Right renal cortex interstitium (tissue), 3 donors: ENCODE measurements at regions not wholly inside any gene's neighbourhood (a gene's known extent, or its start where the extent isn't known, plus 50 kb on each side); places are given as distances from the start of the nearest gene placed in this dataset.
"Not testable (repeated sequence)": the region's sequence is repeated elsewhere in the genome, so short reads cannot be mapped to it uniquely, and the experiment has no call there.

Experiments
- DNase-seq, 3 donors: peaks; one replicate each; pipeline ENCODE4 v3.0.0-alpha.2; 2013; ENCODE audit warnings: low read depth in 3 of 3, low spot score in 2 of 3

DNA sequence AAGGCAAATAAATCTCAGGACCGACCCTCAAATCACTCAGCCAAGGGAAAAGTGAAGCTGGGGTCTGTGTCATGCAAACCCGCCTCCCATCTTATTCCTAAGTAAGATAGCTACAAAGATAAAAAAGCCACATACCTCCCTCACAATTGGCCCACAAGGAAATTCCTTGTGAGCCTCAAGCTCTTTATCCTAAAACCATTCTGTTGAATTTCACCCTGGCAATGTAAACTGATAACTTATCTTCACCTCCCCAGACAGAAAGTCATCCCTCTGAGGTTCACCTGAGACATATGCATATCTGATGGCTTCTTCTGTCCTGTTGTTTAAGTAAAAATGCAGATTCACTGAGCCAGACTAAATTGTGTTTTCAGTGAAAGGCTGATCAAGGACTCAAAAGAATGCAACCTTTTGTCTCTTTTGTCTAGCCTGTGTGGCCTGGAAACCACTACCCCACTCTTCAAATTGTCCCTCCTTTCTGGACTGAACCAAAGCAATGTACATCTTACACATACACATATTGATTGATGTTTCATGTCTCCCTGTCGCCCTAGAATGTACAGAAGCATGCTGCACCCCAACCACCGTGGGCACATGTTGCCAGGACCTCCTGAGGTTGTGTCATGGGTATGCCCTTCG is 91.3 kb downstream of the MFAP3L start:
- no peak for DNase-seq

DNA sequence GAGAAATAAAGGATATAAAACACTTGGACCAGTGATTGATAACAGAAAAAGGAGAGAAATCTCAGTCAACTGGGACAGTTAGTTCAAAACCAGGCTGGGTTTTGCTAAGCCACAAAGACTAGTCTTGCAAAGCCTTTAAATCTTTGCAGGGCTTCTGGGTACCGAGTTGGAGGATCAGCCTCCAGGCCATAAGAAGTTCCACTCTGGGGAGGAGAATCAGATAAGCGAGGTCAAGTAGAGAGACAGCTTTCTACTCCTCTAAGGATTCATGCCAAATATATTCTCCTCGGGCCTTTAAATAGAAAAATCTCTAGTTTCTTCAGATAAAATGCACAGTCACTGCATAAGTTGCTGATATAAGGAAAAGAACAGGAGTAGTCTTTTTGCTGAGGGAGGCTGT is 92.7 kb downstream of the MFAP3L start:
- no peak for DNase-seq

GRCh38 chr4:169931964-169932363 is 94.2 kb downstream of the MFAP3L start:
- DNase-seq: no peak

- DNase-seq: not testable (repeated sequence)
These were observed 95.4 kb downstream of the MFAP3L start for GRCh38 chr4:169930755-169931154.

- DNase-seq: no peak
These were observed 98.9 kb downstream of the MFAP3L start for GRCh38 chr4:169927280-169927679.

GRCh38 chr4:169925678-169926077 is 100.5 kb downstream of the MFAP3L start:
- DNase-seq: no peak

- DNase-seq: no peak
These were observed 103.4 kb downstream of the MFAP3L start for GRCh38 chr4:169922632-169923276.

GRCh38 chr4:169921732-169922131 is 104.5 kb downstream of the MFAP3L start:
- DNase-seq: no peak

DNA sequence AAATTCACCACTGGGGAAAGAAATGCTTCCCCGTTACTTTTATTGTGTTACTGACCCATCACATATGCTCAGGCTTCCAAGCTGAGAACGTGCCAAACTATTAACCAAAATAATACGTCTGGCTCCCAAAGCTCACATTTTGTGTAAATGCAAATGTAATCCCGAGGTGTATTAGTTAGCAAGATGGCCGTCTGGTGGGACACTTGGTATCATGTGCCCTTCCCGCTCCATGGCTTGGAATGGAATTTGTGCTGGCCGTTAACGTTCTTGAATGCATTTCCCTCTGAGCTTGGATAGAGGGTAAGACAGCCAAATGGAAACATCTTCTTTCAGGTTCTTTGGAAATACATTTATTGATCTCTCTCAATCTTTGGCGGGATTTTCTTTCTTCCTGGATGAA is 105.0 kb downstream of the MFAP3L start:
- DNase-seq: no peak

GRCh38 chr4:169919194-169920124 is 106.7 kb downstream of the MFAP3L start:
- not testable (repeated sequence) for DNase-seq

DNA sequence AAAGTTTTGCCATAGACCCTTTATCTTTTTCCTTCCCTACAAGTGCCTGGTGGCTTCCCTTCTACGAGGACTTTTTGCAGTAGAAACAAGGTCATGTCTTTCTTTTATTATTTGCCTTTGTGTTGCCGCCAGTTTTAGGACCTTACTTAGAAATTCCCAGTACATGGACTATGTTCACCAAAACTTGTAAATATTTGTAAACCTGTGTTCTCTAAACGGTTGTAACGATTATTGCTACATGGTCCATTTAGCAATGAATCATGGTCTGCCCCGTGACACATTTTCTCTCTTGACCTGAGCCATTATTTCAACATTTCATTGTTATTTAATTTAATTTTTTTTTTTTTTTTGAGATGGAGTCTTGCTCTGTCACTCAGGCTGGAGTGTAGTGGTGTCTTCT is 110.7 kb downstream of the MFAP3L start:
- no peak for DNase-seq

GRCh38 chr4:169914866-169915265 is 111.3 kb downstream of the MFAP3L start:
- no peak for DNase-seq

- no peak for DNase-seq
These were observed 113.2 kb downstream of the MFAP3L start for GRCh38 chr4:169912996-169913395.

- DNase-seq: no peak
These were observed 116.3 kb downstream of the MFAP3L start for GRCh38 chr4:169909897-169910296.

- DNase-seq: no peak
These were observed 116.7 kb downstream of the MFAP3L start for GRCh38 chr4:169909479-169909878.

DNA sequence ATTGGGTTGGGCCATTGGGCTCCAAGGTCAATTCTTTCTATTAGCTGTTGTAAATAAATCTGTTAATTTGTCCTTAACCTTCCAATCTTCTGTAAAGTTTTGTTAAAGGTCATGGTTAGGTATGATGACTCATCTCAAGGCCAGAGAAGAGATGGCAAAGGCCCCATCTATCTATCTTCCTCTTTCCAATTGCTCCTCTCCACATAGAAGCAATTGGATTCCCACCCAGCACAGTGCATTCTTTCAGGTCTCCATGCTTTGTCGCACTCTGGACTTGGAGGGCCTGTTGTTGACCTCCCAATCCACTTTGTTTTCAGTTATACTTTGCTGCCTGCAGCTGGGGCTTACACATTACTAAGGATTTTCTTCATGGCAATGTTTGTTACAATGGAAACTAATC is 118.5 kb downstream of the MFAP3L start:
- DNase-seq: no peak

DNA sequence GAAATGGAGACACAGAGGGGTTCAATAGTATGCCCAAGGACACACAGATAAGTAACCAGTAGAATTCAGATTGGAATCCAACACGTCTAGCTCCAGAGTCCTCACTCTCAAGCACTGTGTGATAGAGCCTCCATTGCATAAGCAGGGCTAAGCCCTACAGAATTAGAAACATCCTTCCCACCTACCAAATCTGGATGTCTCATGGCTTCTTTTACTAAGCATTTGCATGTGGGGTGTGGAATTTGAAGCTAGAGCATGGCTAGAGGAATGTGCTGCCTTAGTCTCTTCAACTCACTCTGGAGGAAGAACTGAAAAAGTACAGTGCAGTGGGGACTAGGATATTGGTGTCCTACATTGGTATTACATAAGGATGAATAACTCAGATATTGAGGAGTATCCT is 119.4 kb downstream of the MFAP3L start:
- DNase-seq: no peak

GRCh38 chr4:169906104-169906503 is 120.1 kb downstream of the MFAP3L start:
- DNase-seq: no peak

- no peak for DNase-seq
These were observed 123.4 kb downstream of the MFAP3L start for GRCh38 chr4:169902658-169903345.

DNA sequence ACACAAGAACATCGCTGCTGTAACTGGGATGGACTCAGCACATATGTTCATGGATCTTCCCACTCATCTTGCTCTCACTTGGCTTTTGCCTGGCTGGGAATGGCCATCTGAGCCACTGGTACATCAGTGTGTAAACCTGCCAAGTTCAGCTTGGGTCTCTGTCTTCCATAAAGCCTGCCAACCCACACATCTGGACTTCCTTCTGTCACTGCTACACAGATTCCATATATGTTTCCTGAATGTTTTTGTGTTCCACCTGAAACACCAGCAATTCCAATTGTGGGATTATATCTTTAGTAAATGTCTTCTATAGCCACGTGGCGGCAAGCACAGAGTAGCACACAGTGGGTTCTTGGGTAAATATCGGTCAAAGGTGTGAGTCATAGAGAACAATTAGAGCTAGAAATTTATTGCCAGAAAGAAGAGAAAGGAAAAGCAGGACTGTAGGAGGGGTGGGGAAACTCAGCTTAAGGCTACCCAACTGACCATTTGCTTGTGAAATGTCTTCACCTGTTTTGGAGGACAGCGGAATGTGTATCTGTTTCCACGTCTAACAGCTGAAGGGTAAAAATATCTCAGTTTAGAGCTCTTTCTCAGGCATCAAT is 125.9 kb downstream of the MFAP3L start:
- DNase-seq: no peak

DNA sequence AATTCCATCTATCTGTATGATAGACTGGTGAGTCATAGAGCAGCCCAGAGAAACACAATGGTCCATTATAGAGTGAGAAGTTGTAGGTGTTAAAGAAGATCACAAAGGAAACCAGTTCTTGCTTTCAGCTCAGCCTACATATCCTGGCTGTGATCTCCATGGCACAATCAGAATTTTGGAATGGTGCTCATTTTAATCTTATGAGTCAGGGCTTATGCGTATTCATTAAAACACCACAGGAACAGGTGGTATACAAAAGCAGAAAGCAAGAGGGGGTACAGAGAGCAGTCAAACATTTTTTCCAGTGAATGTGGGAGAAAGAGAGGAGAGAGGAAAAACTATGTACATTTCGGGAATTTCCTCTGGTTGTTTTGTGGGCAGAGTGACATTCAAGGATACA is 126.9 kb downstream of the MFAP3L start:
- no peak for DNase-seq
